ENCODE measurements at regions not wholly inside any gene's neighbourhood (a gene's known extent, or its start where the extent isn't known, plus 50 kb on each side); places are given as distances from the start of the nearest gene placed in this dataset.

- H3K27me3 ChIP-seq (ENCODE audit: control insufficient read depth in 2 of 2, insufficient read depth in 2 of 2, low read length in 2 of 2), result no peaks in the 10 kb centered on the region
Measured at GRCh38 chr2:6309415-6310255, 556.1 kb downstream of the CMPK2 start.

DNA sequence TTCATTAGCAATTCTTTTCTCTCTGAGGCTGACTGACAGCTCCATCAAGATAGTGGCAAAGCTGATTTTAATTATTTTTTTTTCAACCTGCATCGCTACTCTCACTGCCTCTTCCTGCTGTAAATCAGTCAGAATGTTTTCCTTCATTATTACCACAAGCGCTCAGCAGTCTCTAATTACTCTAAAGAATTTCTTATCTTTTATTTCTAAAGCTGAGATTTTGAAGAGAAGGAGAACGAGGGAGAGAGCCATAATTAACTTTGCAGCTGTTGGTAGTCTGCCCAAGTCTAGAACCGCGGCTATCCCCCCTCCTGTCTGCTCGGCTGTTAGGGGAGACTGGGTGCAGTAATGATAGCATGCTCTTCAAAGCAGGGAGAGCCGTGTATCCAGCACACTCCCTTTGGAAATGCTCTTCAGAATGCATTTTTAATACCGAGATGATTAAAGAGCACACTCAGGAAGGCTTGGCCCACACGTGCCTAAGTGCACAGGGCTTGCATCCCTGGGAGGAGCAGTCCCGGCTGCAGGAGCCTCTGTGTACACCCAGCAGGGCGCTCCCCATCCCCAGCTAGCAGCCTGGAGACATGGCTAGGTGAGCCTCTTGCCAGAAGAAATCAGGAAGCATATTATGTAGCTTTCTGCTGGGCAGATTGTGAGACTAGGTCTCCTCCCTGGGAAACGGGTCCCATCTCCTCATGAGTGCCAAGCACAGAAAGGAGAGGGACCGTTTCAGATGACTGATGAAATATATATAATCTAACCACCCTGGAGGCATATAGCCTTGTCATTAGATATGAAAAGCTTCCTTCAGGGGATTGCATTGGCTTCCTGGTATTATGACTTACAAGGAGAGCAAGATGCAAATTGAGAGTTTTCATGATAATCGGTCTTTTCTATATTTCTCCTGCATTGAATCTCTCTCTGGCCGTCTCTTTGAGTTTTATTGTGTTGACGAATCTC, 555.2 kb downstream of the CMPK2 start:
- no peak overlapping the region for H3K4me3 ChIP-seq (ENCODE audit: low read length in 2 of 2)
- H3K4me1 ChIP-seq (ENCODE audit: control insufficient read depth in 2 of 2, insufficient read depth in 2 of 2, low read length in 2 of 2), result no peaks in the 10 kb centered on the region
- H3K9me3 ChIP-seq (ENCODE audit: control insufficient read depth in 2 of 2, low read length in 2 of 2), result no peaks in the 10 kb centered on the region
- H3K36me3 ChIP-seq (ENCODE audit: control insufficient read depth in 2 of 2, insufficient read depth in 2 of 2, low read length in 2 of 2), result no peaks in the 10 kb centered on the region
- no peak overlapping the region for H3K27ac ChIP-seq (ENCODE audit: low read depth in 2 of 2, low read length in 2 of 2)
- no peaks in the 10 kb centered on the region for H3K27me3 ChIP-seq (ENCODE audit: control insufficient read depth in 2 of 2, insufficient read depth in 2 of 2, low read length in 2 of 2)
- no peak overlapping the region for H3K9ac ChIP-seq (ENCODE audit: low read depth in 1 of 2, low read length in 2 of 2)

More at GRCh38 chr2:6309415-6310255, 556.1 kb downstream of the CMPK2 start:
- Histone ChIP-seq H3K36me3 (ENCODE audit: control insufficient read depth in 2 of 2, insufficient read depth in 2 of 2, low read length in 2 of 2) (no peaks in the 10 kb centered on the region), H3K9me3 (ENCODE audit: control insufficient read depth in 2 of 2, low read length in 2 of 2) (no peaks in the 10 kb centered on the region), H3K4me1 (ENCODE audit: control insufficient read depth in 2 of 2, insufficient read depth in 2 of 2, low read length in 2 of 2) (no peaks in the 10 kb centered on the region), H3K27ac (ENCODE audit: low read depth in 2 of 2, low read length in 2 of 2) (no peak overlapping the region), H3K4me3 (ENCODE audit: low read length in 2 of 2) (no peak overlapping the region), H3K9ac (ENCODE audit: low read depth in 1 of 2, low read length in 2 of 2) (no peak overlapping the region)

DNA sequence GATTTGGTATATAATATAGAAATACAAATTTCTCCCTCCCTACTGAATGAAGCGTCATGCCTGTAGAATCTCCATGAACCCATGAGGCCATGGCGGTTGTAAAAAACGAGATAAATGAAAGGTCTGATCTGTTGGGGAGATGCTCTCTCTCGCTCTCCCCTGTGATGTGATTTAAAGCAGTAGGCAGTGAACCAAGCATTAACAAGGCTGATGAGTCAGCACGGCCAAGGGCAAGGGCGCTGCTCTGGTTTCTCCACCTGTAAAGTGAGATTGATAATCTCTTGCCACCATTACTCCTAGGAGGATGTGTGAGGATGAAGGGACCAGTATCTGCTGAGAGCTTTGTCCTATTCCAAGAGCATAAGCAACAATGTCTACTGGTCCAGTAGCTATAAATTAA, 553.3 kb downstream of the CMPK2 start:
- Histone ChIP-seq H3K4me1 (ENCODE audit: control insufficient read depth in 2 of 2, insufficient read depth in 2 of 2, low read length in 2 of 2) (no peaks in the 10 kb centered on the region), H3K27me3 (ENCODE audit: control insufficient read depth in 2 of 2, insufficient read depth in 2 of 2, low read length in 2 of 2) (no peaks in the 10 kb centered on the region), H3K9ac (ENCODE audit: low read depth in 1 of 2, low read length in 2 of 2) (no peak overlapping the region), H3K4me3 (ENCODE audit: low read length in 2 of 2) (no peak overlapping the region), H3K36me3 (ENCODE audit: control insufficient read depth in 2 of 2, insufficient read depth in 2 of 2, low read length in 2 of 2) (no peaks in the 10 kb centered on the region), H3K9me3 (ENCODE audit: control insufficient read depth in 2 of 2, low read length in 2 of 2) (no peaks in the 10 kb centered on the region), H3K27ac (ENCODE audit: low read depth in 2 of 2, low read length in 2 of 2) (no peak overlapping the region)

DNA sequence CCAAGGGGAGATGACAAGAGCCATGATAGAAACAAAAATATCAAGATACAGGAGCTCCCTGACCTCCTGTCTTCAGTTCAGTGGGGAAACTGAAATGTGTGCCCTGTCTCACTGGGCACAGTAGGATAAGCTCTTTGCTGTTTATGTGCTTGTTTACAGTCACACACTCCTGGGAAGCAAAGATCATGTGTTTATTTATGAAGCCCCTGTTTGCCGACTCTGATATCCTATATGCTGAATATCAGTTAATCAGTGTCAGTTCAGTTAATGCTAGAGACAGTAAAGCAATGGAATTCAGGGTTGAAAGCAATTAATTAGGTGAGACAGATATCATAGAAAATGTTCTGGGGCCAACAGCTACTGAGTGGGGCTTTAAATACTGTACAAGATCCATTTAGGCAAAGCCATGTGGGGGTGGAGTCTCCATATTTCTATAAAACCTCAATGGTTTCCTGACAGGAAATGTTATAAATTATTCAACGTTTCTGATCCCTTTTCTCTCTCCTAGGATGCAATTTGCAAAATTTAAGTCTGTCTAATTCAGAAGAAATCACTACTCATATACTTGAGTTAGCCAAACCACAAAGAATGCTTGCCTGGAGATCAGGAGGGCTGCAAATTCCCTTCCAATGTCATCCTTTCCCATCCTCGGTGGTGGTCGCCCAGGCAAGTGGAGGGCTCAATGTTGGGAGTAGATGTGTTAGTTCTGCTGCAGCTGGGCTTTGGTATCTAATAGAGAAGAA, 551.3 kb downstream of the CMPK2 start:
- H3K9me3 ChIP-seq (ENCODE audit: control insufficient read depth in 2 of 2, low read length in 2 of 2), result no peaks in the 10 kb centered on the region

GRCh38 chr2:6325616-6326015, 540.1 kb downstream of the CMPK2 start:
- no peak overlapping the region for H3K4me3 ChIP-seq (ENCODE audit: low read length in 2 of 2)
- no peak overlapping the region for H3K27ac ChIP-seq (ENCODE audit: low read depth in 2 of 2, low read length in 2 of 2)
- no peaks in the 10 kb centered on the region for H3K36me3 ChIP-seq (ENCODE audit: control insufficient read depth in 2 of 2, insufficient read depth in 2 of 2, low read length in 2 of 2)
- H3K27me3 ChIP-seq (ENCODE audit: control insufficient read depth in 2 of 2, insufficient read depth in 2 of 2, low read length in 2 of 2), result no peaks in the 10 kb centered on the region
- no peak overlapping the region for H3K9ac ChIP-seq (ENCODE audit: low read depth in 1 of 2, low read length in 2 of 2)
- H3K9me3 ChIP-seq (ENCODE audit: control insufficient read depth in 2 of 2, low read length in 2 of 2), result no peaks in the 10 kb centered on the region
- no peaks in the 10 kb centered on the region for H3K4me1 ChIP-seq (ENCODE audit: control insufficient read depth in 2 of 2, insufficient read depth in 2 of 2, low read length in 2 of 2)

More for the DNA sequence above, 551.3 kb downstream of the CMPK2 start:
- Histone ChIP-seq H3K27ac (ENCODE audit: low read depth in 2 of 2, low read length in 2 of 2) (no peak overlapping the region), H3K4me3 (ENCODE audit: low read length in 2 of 2) (no peak overlapping the region), H3K36me3 (ENCODE audit: control insufficient read depth in 2 of 2, insufficient read depth in 2 of 2, low read length in 2 of 2) (no peaks in the 10 kb centered on the region), H3K4me1 (ENCODE audit: control insufficient read depth in 2 of 2, insufficient read depth in 2 of 2, low read length in 2 of 2) (no peaks in the 10 kb centered on the region), H3K27me3 (ENCODE audit: control insufficient read depth in 2 of 2, insufficient read depth in 2 of 2, low read length in 2 of 2) (no peaks in the 10 kb centered on the region), H3K9ac (ENCODE audit: low read depth in 1 of 2, low read length in 2 of 2) (no peak overlapping the region)

- no peak overlapping the region for H3K4me3 ChIP-seq (ENCODE audit: low read length in 2 of 2)
- no peaks in the 10 kb centered on the region for H3K9me3 ChIP-seq (ENCODE audit: control insufficient read depth in 2 of 2, low read length in 2 of 2)
- no peaks in the 10 kb centered on the region for H3K27me3 ChIP-seq (ENCODE audit: control insufficient read depth in 2 of 2, insufficient read depth in 2 of 2, low read length in 2 of 2)
- no peak overlapping the region for H3K9ac ChIP-seq (ENCODE audit: low read depth in 1 of 2, low read length in 2 of 2)
- no peak overlapping the region for H3K27ac ChIP-seq (ENCODE audit: low read depth in 2 of 2, low read length in 2 of 2)
- no peaks in the 10 kb centered on the region for H3K36me3 ChIP-seq (ENCODE audit: control insufficient read depth in 2 of 2, insufficient read depth in 2 of 2, low read length in 2 of 2)
- no peaks in the 10 kb centered on the region for H3K4me1 ChIP-seq (ENCODE audit: control insufficient read depth in 2 of 2, insufficient read depth in 2 of 2, low read length in 2 of 2)
Measured at GRCh38 chr2:6326958-6327357, 538.7 kb downstream of the CMPK2 start.

DNA sequence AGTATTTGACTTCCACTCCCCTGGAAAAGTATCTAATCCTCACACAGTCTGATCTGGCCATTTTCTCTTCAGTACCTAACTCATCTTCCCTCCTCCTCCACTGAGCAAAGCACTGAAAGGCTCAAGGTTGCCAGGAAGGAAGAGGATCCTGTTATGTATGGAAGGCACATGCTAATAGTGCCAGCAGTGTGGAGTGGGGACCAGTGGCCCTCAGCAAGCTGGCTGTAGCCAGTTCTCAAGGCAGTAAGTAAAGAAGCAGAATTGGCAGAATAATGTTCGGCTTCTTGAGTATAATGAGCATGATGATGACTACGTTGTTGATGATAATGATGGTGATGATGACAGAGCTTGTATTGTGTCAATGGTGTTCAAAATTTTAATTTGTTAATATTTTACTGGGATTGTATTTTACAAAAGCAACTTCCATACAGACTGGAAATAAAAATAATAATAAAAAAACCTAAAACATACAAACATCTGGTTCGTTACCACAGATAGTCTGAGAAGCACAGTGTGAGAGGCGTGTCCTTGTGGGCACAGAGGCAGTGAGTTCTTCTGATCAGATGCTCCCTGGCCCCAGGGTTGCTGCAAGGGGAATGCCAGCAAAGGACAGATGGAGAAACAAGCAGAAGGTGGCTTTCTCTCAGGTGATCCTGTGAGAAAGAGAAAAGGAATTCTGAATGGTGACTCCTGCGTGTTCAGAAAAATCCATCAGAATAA, 528.8 kb downstream of the CMPK2 start:
- Histone ChIP-seq H3K4me1 (ENCODE audit: control insufficient read depth in 2 of 2, insufficient read depth in 2 of 2, low read length in 2 of 2) (no peaks in the 10 kb centered on the region), H3K9ac (ENCODE audit: low read depth in 1 of 2, low read length in 2 of 2) (no peak overlapping the region), H3K36me3 (ENCODE audit: control insufficient read depth in 2 of 2, insufficient read depth in 2 of 2, low read length in 2 of 2) (no peaks in the 10 kb centered on the region), H3K9me3 (ENCODE audit: control insufficient read depth in 2 of 2, low read length in 2 of 2) (no peaks in the 10 kb centered on the region), H3K27me3 (ENCODE audit: control insufficient read depth in 2 of 2, insufficient read depth in 2 of 2, low read length in 2 of 2) (no peaks in the 10 kb centered on the region), H3K4me3 (ENCODE audit: low read length in 2 of 2) (no peak overlapping the region), H3K27ac (ENCODE audit: low read depth in 2 of 2, low read length in 2 of 2) (no peak overlapping the region)

- H3K9ac ChIP-seq (ENCODE audit: low read depth in 1 of 2, low read length in 2 of 2), result no peak overlapping the region
- H3K4me1 ChIP-seq (ENCODE audit: control insufficient read depth in 2 of 2, insufficient read depth in 2 of 2, low read length in 2 of 2), result no peaks in the 10 kb centered on the region
- H3K27ac ChIP-seq (ENCODE audit: low read depth in 2 of 2, low read length in 2 of 2), result no peak overlapping the region
- no peaks in the 10 kb centered on the region for H3K36me3 ChIP-seq (ENCODE audit: control insufficient read depth in 2 of 2, insufficient read depth in 2 of 2, low read length in 2 of 2)
- H3K27me3 ChIP-seq (ENCODE audit: control insufficient read depth in 2 of 2, insufficient read depth in 2 of 2, low read length in 2 of 2), result no peaks in the 10 kb centered on the region
- H3K4me3 ChIP-seq (ENCODE audit: low read length in 2 of 2), result no peak overlapping the region
- H3K9me3 ChIP-seq (ENCODE audit: control insufficient read depth in 2 of 2, low read length in 2 of 2), result no peaks in the 10 kb centered on the region
Measured at GRCh38 chr2:6337472-6337820, 528.3 kb downstream of the CMPK2 start.

DNA sequence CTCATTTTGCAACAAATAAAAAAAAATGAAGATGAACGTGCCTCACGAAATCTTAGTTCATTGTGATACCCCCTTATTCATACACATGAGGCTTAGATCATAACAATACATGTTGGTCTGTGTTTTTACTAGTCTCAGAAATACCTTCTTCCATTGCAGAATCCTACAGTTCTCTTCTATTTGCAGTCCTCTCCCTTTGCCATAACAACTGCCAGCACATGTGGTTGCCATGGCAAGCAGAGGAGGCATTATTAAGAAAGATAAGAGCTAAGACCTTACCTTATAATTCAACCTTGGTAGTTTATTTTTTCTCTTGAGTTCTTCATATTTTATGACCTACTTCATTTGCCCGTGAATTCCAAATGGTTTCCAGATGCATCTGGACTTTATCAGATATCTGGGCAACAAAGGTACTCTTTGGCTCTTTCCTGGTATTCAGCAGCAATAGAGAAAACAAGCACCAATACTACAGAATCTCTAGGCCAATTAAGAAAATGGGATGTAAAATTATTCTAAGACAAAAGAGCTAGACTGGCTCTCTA, 524.0 kb downstream of the CMPK2 start:
- Histone ChIP-seq H3K9ac (ENCODE audit: low read depth in 1 of 2, low read length in 2 of 2) (no peak overlapping the region), H3K27ac (ENCODE audit: low read depth in 2 of 2, low read length in 2 of 2) (no peak overlapping the region), H3K4me3 (ENCODE audit: low read length in 2 of 2) (no peak overlapping the region), H3K9me3 (ENCODE audit: control insufficient read depth in 2 of 2, low read length in 2 of 2) (no peaks in the 10 kb centered on the region), H3K27me3 (ENCODE audit: control insufficient read depth in 2 of 2, insufficient read depth in 2 of 2, low read length in 2 of 2) (no peaks in the 10 kb centered on the region), H3K36me3 (ENCODE audit: control insufficient read depth in 2 of 2, insufficient read depth in 2 of 2, low read length in 2 of 2) (no peaks in the 10 kb centered on the region), H3K4me1 (ENCODE audit: control insufficient read depth in 2 of 2, insufficient read depth in 2 of 2, low read length in 2 of 2) (no peaks in the 10 kb centered on the region)
